WERI-Rb-1 (cell line): ENCODE measurements at regions not wholly inside any gene's neighbourhood (a gene's known extent, or its start where the extent isn't known, plus 50 kb on each side); places are given as distances from the start of the nearest gene placed in this dataset.

ENCODE experiments used
- DNase-seq: peaks from one replicate; pipeline ENCODE4 v3.0.0-alpha.2; 2020
- H3K27ac ChIP-seq: fragments of 250-450 bp; sonication (Bioruptor Pico); 2 replicates; pipeline ENCODE4 v1.5.1; 2020; ENCODE audit warnings: mild to moderate bottlenecking, moderate library complexity
- H3K27me3 ChIP-seq: fragments of 250-450 bp; sonication (Bioruptor Pico); 2 replicates; pipeline ENCODE4 v1.5.1; 2021; ENCODE audit warnings: mild to moderate bottlenecking, low read depth, moderate library complexity; ENCODE audit not compliant: insufficient read depth, severe bottlenecking
- H3K36me3 ChIP-seq: fragments of 250-450 bp; sonication (Bioruptor Pico); 2 replicates; pipeline ENCODE4 v1.5.1; 2020; ENCODE audit warnings: mild to moderate bottlenecking, moderate library complexity
- H3K4me3 ChIP-seq: 2 replicates; pipeline ENCODE4 v1.5.1; 2011; ENCODE audit warnings: low read depth, mild to moderate bottlenecking, control low read depth, low read length
- H3K9me3 ChIP-seq: fragments of 250-450 bp; sonication (Bioruptor Pico); 2 replicates; pipeline ENCODE4 v1.5.1; 2021; ENCODE audit warnings: mild to moderate bottlenecking, moderate library complexity; ENCODE audit not compliant: severe bottlenecking
- TF ChIP-seq, protein P1 (sequence below): IDR thresholded peaks from 2 replicates; pipeline ENCODE4 v1.5.1; 2011; ENCODE audit warnings: low read depth, mild to moderate bottlenecking, control low read depth, inconsistent platforms, low read length

DNA sequence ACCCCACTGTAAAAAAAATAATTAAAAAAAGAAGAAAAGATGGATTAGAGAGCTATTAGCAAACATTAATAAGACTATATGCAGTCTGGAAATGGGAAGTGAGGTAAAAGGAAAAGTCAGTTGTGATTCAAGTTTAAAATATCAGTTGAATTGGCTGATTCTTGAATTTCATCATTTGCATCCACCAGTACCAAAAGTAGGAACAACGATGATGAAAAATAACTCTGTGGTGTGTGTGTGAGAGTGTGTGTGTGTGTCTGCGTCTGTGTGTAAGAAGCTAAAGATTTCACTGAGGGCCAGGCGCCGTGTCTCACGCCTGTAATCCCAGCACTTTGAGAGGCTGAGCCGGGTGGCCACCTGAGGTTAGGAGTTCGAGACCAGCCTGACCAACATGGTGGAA is 56.0 kb upstream of the SLC4A7 start:
- TF ChIP-seq, protein P1, sequence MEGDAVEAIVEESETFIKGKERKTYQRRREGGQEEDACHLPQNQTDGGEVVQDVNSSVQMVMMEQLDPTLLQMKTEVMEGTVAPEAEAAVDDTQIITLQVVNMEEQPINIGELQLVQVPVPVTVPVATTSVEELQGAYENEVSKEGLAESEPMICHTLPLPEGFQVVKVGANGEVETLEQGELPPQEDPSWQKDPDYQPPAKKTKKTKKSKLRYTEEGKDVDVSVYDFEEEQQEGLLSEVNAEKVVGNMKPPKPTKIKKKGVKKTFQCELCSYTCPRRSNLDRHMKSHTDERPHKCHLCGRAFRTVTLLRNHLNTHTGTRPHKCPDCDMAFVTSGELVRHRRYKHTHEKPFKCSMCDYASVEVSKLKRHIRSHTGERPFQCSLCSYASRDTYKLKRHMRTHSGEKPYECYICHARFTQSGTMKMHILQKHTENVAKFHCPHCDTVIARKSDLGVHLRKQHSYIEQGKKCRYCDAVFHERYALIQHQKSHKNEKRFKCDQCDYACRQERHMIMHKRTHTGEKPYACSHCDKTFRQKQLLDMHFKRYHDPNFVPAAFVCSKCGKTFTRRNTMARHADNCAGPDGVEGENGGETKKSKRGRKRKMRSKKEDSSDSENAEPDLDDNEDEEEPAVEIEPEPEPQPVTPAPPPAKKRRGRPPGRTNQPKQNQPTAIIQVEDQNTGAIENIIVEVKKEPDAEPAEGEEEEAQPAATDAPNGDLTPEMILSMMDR, result no peak
- DNase-seq, result no peak
- Histone ChIP-seq H3K36me3 (no peaks in the 10 kb centered on the region), H3K27me3 (no peaks in the 10 kb centered on the region), H3K9me3 (no peaks in the 10 kb centered on the region), H3K27ac (no peak overlapping the region), H3K4me3 (no peak overlapping the region)

DNA sequence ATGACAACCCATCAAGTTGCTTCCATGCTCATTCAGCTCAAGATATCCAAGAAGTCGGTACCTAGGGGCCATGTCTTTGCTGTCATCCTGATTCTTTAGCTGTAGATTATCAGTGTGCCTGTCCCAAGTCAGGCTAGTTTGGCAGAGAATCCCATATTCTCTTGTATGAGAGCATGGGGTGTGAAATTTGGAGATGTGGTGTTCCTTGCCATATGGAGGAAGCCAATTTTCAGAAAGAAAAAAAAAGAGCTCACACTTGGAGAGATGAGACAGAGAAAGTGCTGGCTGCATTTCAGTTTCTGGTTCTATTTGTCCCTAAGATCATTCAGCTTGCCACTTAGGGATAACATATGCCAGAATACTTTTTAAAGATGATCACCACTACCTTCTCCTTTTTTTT is 52.3 kb upstream of the SLC4A7 start:
- Histone ChIP-seq H3K9me3 (no peaks in the 10 kb centered on the region), H3K27ac (no peak overlapping the region), H3K36me3 (no peaks in the 10 kb centered on the region), H3K27me3 (no peaks in the 10 kb centered on the region), H3K4me3 (no peak overlapping the region)
- no peak for DNase-seq
- TF ChIP-seq, protein P1, result no peak

DNA sequence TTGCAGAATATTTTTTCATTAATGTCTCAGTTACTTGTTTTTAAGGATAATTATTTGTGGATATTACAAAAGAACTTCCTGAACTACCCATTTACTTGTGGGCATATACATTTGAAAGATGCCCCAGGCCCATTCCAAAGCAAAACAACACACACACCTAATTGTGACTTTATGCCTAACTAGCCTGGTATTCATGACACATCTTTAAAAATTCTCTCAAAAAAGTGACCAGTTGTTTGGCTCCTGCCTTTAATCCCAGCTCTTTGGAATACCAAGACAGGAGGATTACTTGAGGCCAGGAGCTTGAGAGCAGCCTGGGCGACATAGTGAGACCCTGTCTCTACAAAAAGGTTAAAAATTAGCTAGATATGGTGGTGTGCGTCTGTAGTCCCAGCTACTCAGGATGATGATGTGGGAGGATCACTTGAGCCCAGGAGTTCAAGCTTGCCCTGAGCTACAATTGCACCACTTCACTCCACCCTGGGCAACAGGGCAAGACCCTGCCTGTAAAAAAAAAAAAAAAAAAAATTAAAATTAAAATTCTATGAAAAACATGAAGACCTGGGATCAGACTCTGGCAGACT is 51.7 kb upstream of the SLC4A7 start:
- TF ChIP-seq, protein P1, result no peak

DNA sequence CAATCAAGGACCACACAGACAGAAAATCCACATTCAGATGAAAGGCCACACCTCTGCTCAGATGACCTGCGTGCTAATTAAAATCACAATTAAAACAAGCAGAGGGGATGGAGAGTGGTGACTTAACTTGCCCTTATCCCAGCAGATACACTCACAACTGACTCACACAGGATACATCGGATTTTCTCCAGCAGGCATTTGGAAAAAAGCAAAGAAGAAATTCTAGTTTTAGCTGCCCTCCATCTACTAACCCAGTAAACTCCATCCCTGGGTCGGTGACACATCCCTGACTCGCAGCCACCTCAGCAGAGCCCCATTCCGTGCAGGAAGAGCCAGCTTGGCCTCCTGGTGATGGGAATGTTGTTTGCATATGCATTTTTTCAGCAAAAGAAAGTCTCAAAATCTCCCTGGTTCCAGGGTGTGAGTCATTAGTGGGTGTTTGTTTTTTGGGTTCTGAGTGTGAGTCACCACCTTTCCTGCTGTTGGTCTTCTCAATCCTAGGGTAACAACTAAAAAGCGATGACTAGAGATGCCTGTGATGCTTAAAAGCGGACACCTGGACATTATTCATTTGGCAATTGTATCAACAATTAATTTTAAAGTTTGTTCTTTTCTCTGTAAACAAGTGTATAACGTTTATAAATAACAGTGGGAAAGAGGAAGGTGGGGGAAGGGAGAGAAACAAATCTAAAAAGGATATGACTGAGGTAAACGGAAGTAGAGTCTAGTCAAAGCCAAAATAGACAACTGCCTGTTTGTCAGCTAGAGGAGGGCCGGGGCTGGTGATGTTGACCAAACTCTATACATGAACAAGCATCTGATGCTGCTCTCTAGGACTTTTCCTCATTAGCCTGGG is 49.8 kb upstream of the SLC4A7 start:
- TF ChIP-seq, protein P1, result no peak
- H3K27ac ChIP-seq, result no peak overlapping the region
- DNase-seq, result no peak

More for the DNA sequence above, 51.7 kb upstream of the SLC4A7 start:
- H3K4me3 ChIP-seq, result no peak overlapping the region
- H3K27me3 ChIP-seq, result no peaks in the 10 kb centered on the region
- no peak for DNase-seq
- no peak overlapping the region for H3K27ac ChIP-seq
- no peaks in the 10 kb centered on the region for H3K9me3 ChIP-seq
- H3K36me3 ChIP-seq, result no peaks in the 10 kb centered on the region

More for the DNA sequence above, 49.8 kb upstream of the SLC4A7 start:
- Histone ChIP-seq H3K4me3 (no peak overlapping the region), H3K9me3 (no peaks in the 10 kb centered on the region), H3K36me3 (no peaks in the 10 kb centered on the region), H3K27me3 (no peaks in the 10 kb centered on the region)
